ENCODE measurements at regions not wholly inside any gene's neighbourhood (a gene's known extent, or its start where the extent isn't known, plus 50 kb on each side); places are given as distances from the start of the nearest gene placed in this dataset.

DNA sequence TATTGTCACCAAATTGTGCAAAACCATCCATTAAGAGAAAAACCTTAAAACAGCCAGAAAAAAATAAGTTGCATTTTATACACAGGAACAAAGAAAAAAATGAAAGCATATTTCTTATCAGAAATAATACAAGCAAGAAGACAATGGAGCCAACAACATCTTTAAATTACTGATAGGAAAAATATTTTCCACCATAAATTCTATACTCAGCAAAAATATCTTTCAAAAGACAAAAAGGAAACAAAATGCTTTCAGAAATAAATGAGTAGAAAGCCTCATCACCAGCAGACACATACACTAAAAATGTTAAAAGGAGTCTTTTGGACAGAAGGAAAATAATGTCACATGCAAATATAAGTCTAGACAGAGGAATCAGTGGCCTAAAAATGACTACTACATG, 106.4 kb upstream of the TRIB2 start:
- H3K36me3 ChIP-seq (ENCODE audit: control insufficient read depth, insufficient read depth, low read length) = no peaks in the 10 kb centered on the region
- TF ChIP-seq, protein P1, sequence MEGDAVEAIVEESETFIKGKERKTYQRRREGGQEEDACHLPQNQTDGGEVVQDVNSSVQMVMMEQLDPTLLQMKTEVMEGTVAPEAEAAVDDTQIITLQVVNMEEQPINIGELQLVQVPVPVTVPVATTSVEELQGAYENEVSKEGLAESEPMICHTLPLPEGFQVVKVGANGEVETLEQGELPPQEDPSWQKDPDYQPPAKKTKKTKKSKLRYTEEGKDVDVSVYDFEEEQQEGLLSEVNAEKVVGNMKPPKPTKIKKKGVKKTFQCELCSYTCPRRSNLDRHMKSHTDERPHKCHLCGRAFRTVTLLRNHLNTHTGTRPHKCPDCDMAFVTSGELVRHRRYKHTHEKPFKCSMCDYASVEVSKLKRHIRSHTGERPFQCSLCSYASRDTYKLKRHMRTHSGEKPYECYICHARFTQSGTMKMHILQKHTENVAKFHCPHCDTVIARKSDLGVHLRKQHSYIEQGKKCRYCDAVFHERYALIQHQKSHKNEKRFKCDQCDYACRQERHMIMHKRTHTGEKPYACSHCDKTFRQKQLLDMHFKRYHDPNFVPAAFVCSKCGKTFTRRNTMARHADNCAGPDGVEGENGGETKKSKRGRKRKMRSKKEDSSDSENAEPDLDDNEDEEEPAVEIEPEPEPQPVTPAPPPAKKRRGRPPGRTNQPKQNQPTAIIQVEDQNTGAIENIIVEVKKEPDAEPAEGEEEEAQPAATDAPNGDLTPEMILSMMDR (IDR thresholded peaks at IDR 0.05; ENCODE audit: insufficient read depth, low read length, poor library complexity, severe bottlenecking) = no peak
- no peaks in the 10 kb centered on the region for H3K27me3 ChIP-seq (ENCODE audit: control insufficient read depth, insufficient read depth, low read length)
- no peak for DNase-seq (ENCODE audit: low read depth)
- H3K4me3 ChIP-seq (ENCODE audit: low read depth, low read length) = no peak overlapping the region

DNA sequence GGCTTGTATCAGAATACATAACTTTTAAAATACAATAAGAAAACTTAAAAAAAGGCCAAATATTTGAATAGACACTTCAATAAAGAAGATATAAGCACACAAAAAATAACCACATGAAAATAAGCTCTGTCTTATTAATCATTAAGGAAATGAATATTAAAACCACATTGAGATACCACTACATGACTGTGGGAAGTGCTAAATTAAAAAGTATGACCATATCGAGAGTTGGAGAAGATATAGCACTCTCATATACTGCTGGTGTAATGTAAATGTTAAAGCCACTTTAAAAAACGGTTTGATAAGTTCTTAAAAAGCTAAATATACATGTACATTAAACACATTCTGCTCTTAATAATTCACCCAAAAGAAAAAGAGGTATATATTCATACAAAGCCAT, 104.6 kb upstream of the TRIB2 start:
- no peak overlapping the region for H3K4me3 ChIP-seq (ENCODE audit: low read depth, low read length)
- TF ChIP-seq, protein P1 (IDR thresholded peaks at IDR 0.05; ENCODE audit: insufficient read depth, low read length, poor library complexity, severe bottlenecking) = no peak
- no peaks in the 10 kb centered on the region for H3K27me3 ChIP-seq (ENCODE audit: control insufficient read depth, insufficient read depth, low read length)
- no peak for DNase-seq (ENCODE audit: low read depth)
- no peaks in the 10 kb centered on the region for H3K36me3 ChIP-seq (ENCODE audit: control insufficient read depth, insufficient read depth, low read length)

DNA sequence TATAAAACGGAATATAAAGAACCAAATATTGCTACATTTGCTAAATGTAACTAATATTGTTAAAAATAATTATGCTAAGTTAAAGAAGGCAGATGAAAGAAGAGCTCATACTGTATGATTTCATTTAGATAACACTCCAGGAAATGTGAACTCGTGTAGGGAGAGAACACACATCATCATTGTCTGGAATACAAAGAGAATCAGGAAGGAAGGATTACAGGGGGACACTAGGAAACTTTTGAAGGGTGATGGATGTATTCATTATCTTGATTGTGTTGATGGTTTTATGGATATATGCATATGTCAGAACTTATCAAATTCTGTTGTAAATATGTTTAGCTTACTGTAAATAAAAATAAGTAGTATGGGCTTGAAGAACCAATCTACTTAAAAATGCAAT, 104.1 kb upstream of the TRIB2 start:
- Histone ChIP-seq H3K36me3 (ENCODE audit: control insufficient read depth, insufficient read depth, low read length) (no peaks in the 10 kb centered on the region), H3K27me3 (ENCODE audit: control insufficient read depth, insufficient read depth, low read length) (no peaks in the 10 kb centered on the region), H3K4me3 (ENCODE audit: low read depth, low read length) (no peak overlapping the region)
- no peak for DNase-seq (ENCODE audit: low read depth)
- TF ChIP-seq, protein P1 (IDR thresholded peaks at IDR 0.05; ENCODE audit: insufficient read depth, low read length, poor library complexity, severe bottlenecking) = no peak

DNA sequence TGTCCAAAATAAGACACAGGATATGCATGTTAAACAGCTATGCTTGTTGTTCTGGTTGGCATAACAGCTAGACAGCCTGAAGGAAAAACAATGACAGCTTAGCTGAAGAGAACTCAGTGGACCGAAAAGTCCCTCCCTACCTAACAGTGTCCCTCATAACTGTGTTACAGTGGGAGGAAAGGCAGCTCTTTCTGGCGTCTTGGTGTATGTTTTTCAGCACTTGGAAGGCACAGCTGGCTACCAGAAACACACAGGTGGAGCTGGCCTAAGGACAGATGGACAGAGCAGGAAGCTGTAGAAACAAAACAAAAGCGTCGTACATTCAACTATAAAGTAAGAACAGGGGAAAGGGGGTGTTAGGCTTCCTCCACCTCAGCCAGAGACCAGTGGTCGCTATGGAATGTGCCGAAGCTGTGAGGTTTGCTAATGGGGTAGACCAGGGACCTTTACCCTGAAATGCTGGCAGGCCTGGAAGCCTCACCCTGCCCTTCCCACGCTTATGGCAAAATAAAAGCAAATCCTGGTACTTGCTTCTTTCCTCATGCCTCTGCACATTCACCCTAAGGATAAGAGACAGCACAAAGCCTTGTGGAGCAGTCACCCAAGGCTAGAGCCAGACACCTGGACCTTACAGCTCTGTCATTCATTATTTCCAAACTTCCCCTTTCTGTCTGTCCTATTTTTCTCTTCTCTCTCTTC, 103.5 kb upstream of the TRIB2 start:
- no peak overlapping the region for H3K4me3 ChIP-seq (ENCODE audit: low read depth, low read length)
- no peaks in the 10 kb centered on the region for H3K36me3 ChIP-seq (ENCODE audit: control insufficient read depth, insufficient read depth, low read length)
- TF ChIP-seq, protein P1 (IDR thresholded peaks at IDR 0.05; ENCODE audit: insufficient read depth, low read length, poor library complexity, severe bottlenecking) = no peak
- DNase-seq (ENCODE audit: low read depth) = peak; percentile 71
- no peaks in the 10 kb centered on the region for H3K27me3 ChIP-seq (ENCODE audit: control insufficient read depth, insufficient read depth, low read length)

DNA sequence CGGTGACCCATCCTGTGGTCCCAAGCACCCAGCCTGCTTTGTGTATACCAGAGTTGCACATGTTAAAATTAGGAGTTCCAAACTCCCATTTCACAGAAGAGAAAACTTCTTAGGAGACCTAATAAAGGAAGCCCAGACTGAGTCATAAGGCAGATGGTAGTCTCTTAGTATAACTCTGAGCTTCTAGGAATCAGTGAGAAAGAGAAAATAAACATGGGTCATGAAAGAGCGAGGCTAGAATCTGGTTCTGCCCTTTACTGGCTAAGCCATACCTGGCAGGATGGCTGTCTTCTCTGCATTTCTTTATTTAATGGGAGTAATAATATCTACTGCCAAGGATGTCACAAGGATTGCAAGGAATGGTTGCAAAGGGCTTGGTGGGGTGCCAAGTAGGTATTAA, 101.2 kb upstream of the TRIB2 start:
- TF ChIP-seq, protein P1 (IDR thresholded peaks at IDR 0.05; ENCODE audit: insufficient read depth, low read length, poor library complexity, severe bottlenecking) = no peak
- DNase-seq (ENCODE audit: low read depth) = no peak
- Histone ChIP-seq H3K4me3 (ENCODE audit: low read depth, low read length) (no peak overlapping the region), H3K27me3 (ENCODE audit: control insufficient read depth, insufficient read depth, low read length) (no peaks in the 10 kb centered on the region), H3K36me3 (ENCODE audit: control insufficient read depth, insufficient read depth, low read length) (no peaks in the 10 kb centered on the region)
